Heart right ventricle (tissue), 16 donors: ENCODE measurements at regions not wholly inside any gene's neighbourhood (a gene's known extent, or its start where the extent isn't known, plus 50 kb on each side); places are given as distances from the start of the nearest gene placed in this dataset.

Experiments
- ATAC-seq, 8 donors: fragments of 200-7000 bp; cut with Tn5 transposase; one replicate each; pipeline ENCODE4 v1.9.1; 2020; ENCODE audit warnings: mild to moderate bottlenecking in 8 of 8, moderate library complexity in 8 of 8, moderate number of reproducible peaks in 1 of 8
- DNase-seq, 2 donors: peaks; one replicate each; pipeline ENCODE4 v3.0.0-alpha.2; 2020
- H3K27ac ChIP-seq, 10 donors: fragments of 200-600 bp; sonication (generic) in 2 of 10; one replicate each; pipeline versions ENCODE4 v1.5.0 to v1.8.0; 2020 to 2022; ENCODE audit warnings: mild to moderate bottlenecking in 3 of 10
- H3K27me3 ChIP-seq, 7 donors: fragments of 200-600 bp; one replicate each; pipeline ENCODE4 v1.8.0; 2021 to 2022; ENCODE audit warnings: mild to moderate bottlenecking in 2 of 7
- H3K36me3 ChIP-seq, 9 donors: fragments of 200-600 bp; sonication (generic) in 1 of 9; one replicate each; pipeline versions ENCODE4 v1.5.0 to v1.8.0; 2020 to 2022; ENCODE audit warnings: mild to moderate bottlenecking in 2 of 9
- H3K4me1 ChIP-seq, 9 donors: fragments of 200-600 bp; sonication (generic) in 1 of 9; one replicate each; pipeline versions ENCODE4 v1.5.0 to v1.8.0; 2020 to 2022; ENCODE audit warnings: mild to moderate bottlenecking in 4 of 9
- H3K4me3 ChIP-seq, 10 donors: fragments of 200-600 bp; sonication (generic) in 2 of 10; one replicate each; pipeline versions ENCODE4 v1.5.0 to v1.8.0; 2020 to 2022; ENCODE audit warnings: mild to moderate bottlenecking in 7 of 10, moderate library complexity in 2 of 10
- H3K9me3 ChIP-seq, 11 donors: fragments of 200-600 bp in 10 of 11; sonication (generic) in 2 of 11; one replicate each; pipeline versions ENCODE4 v1.5.0 to v1.8.0; 2013 to 2022; ENCODE audit warnings: mild to moderate bottlenecking in 2 of 11, control low read depth in 1 of 11, moderate library complexity in 1 of 11
- CTCF ChIP-seq, 9 donors: fragments of 200-600 bp; sonication (generic) in 2 of 9; IDR thresholded peaks; one replicate each; pipeline versions ENCODE4 v1.5.0 to v1.8.0; 2021 to 2022; ENCODE audit warnings: antibody characterized with exemption in 9 of 9, mild to moderate bottlenecking in 5 of 9, moderate library complexity in 1 of 9
- WGBS, 2 donors: extraction: QIAGEN DNeasy Blood & Tissue Kit; methylation state at CpG; one replicate each; pipeline ENCODE4 v1.1.7; 2013; ENCODE audit warnings: inconsistent platforms in 1 of 2; 5-methylcytosine and 5-hydroxymethylcytosine counted together
- intact Hi-C, 10 donors: fragments of 100-400 bp; cut with DNase I; formaldehyde crosslinking; loops; one replicate each; pipeline versions ENCODE4 v1.11.1 to v1.14.2; 2022
- donor health status: Arrhythmogenic right ventricular cardiomyopathy.
- donor health status: ischemic (EF 13 %, LVEDD 7.1; RV severe dilation, severe dysfunction).
- donor health status: healthy with polysubstance abuse.
- donor health status: DM: no; HTN: yes; CAD: no.
- donor health status: DM: no; HTN: no; CAD: no.
- donor health status: ischemic (EF 25% LVEDD 6.9; RV normal size, moderate dysfunction).
- donor health status: ischemic (EF 25% LVEDD 5.7; RV mildly dilated, moderate dysfunction).
- donor health status: healthy.
- donor health status: DM: yes; HTN: yes; CAD: no.
- donor health status: Ischemic cardiomyopathy.
- donor health status: ischemic (EF 35%, LVEDD 5.7; RV mildly dilated, moderate dysfunction).
- donor health status: nonischemic (EF 11% LVEDD 7.7; RV severe dilation, severe dysfunction).
- donor health status: DM: yes; HTN: yes; CAD: no.
- donor health status: PGD.
- donor health status: ischemic (EF 29% LVEDD 5.4; RV normal size, mild dysfunction).
- donor health status: nonischemic (EF 23%, LVEDD 6.1; RV moderate dilation, normal function).

- no peaks in the 10 kb centered on the region for H3K27me3 ChIP-seq
- H3K27ac ChIP-seq, result no peak overlapping the region
- H3K4me3 ChIP-seq, result no peak overlapping the region
- no peak for DNase-seq
- H3K4me1 ChIP-seq, result peaks cover 0 to 20% (median 0%) of the 10 kb centered on the region in 9 donors
- no peak for TF ChIP-seq CTCF (IDR thresholded peaks at IDR 0.05)
- intact Hi-C loops, result no loop called here
- H3K36me3 ChIP-seq, result no peaks in the 10 kb centered on the region
- peaks cover 0 to 21% (median 6%) of the 10 kb centered on the region in 11 donors for H3K9me3 ChIP-seq
- 41 to 45% methylated on average over 2 of the region's 2 CpGs for WGBS, 2 donors
- no peak for ATAC-seq
Observed at GRCh38 chr6:99184696-99185095, 164.8 kb downstream of the FAXC start.

- intact Hi-C loops, result no loop called here
- no peaks in the 10 kb centered on the region for H3K27me3 ChIP-seq
- 86% methylated on average over 1 of the region's 1 CpG for WGBS, 2 donors
Observed at GRCh38 chr6:99183066-99183465, 166.4 kb downstream of the FAXC start.

GRCh38 chr6:99181174-99181573 is 168.3 kb downstream of the FAXC start:
- ATAC-seq, result no peak
- no peak for TF ChIP-seq CTCF (IDR thresholded peaks at IDR 0.05)

More at GRCh38 chr6:99183066-99183465, 166.4 kb downstream of the FAXC start:
- H3K4me1 ChIP-seq, result peaks cover 0 to 20% (median 0%) of the 10 kb centered on the region in 9 donors
- peaks cover 0 to 32% (median 10%) of the 10 kb centered on the region in 11 donors for H3K9me3 ChIP-seq
- TF ChIP-seq CTCF (IDR thresholded peaks at IDR 0.05), result no peak
- no peak overlapping the region for H3K27ac ChIP-seq
- ATAC-seq (no peak), DNase-seq (no peak)
- H3K4me3 ChIP-seq, result no peak overlapping the region
- H3K36me3 ChIP-seq, result no peaks in the 10 kb centered on the region

GRCh38 chr6:99178168-99178567 is 171.3 kb downstream of the FAXC start:
- ATAC-seq (no peak), DNase-seq (no peak)
- H3K4me1 ChIP-seq, result no peaks in the 10 kb centered on the region
- H3K27me3 ChIP-seq, result no peaks in the 10 kb centered on the region
- TF ChIP-seq CTCF (IDR thresholded peaks at IDR 0.05), result no peak
- no peak overlapping the region for H3K27ac ChIP-seq
- peaks cover 0 to 32% (median 10%) of the 10 kb centered on the region in 11 donors for H3K9me3 ChIP-seq
- intact Hi-C loops, result no loop called here
- whole genome bisulfite sequencing, 2 donors, result 55 to 64% methylated on average over 2 of the region's 2 CpGs
- no peak overlapping the region for H3K4me3 ChIP-seq
- no peaks in the 10 kb centered on the region for H3K36me3 ChIP-seq

More at GRCh38 chr6:99181174-99181573, 168.3 kb downstream of the FAXC start:
- 71 to 74% methylated on average over 1 of the region's 1 CpG for WGBS, 2 donors
- Histone ChIP-seq H3K4me3 (no peak overlapping the region), H3K4me1 (peaks cover 0 to 11% (median 0%) of the 10 kb centered on the region in 9 donors), H3K27me3 (no peaks in the 10 kb centered on the region), H3K9me3 (peaks cover 0 to 32% (median 10%) of the 10 kb centered on the region in 11 donors), H3K27ac (no peak overlapping the region), H3K36me3 (no peaks in the 10 kb centered on the region)
- intact Hi-C loops, result no loop called here
- no peak for DNase-seq
